EH (cell line): ENCODE measurements at regions not wholly inside any gene's neighbourhood (a gene's known extent, or its start where the extent isn't known, plus 50 kb on each side); places are given as distances from the start of the nearest gene placed in this dataset.
A peak's percentile ranks its signal among the peaks of the same experiment; 100 is the strongest.
"Not testable (repeated sequence)": the region's sequence is repeated elsewhere in the genome, so short reads cannot be mapped to it uniquely, and the experiment has no call there.

Experiments
- DNase-seq: peaks from one replicate; pipeline ENCODE4 v3.0.0-alpha.2; 2015; ENCODE audit warnings: low read depth

DNA sequence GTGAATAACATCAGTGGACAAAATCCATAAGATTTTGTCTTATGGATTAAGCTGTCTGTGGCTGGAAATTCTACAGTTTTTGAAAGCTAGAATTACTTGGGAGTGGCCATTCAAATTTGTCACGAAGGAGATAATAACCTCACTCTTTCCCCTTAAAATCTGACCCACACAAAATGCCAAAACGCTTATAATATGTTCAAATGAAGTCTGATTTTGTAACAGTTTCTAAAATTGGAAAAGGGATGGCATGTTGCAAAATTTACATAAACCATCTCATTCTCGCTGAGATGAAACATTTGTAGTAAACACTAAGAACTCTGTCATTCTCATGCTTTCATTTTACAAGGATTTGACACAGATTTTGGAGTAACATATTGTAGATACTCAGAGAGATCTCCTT, 112.7 kb downstream of the GJA1 start:
- peak; percentile 53 for DNase-seq

DNA sequence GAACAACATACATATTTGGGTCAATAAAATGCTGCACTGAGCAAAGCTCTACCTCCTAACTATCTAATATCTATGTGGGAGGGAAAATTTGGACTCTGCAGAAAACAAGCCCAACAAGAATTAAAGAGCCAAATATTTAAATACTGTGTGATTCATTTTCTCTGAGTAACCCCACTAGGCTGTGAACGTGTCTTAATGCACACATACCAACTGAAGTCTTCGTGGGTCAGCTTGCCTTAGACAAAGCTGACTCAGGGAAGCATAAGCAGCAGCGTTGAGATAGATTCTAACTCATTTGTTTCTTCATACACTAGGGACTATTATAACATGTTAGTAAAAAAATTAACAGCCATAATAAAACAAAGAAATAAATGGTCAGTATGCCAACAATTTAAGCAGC, 114.3 kb downstream of the GJA1 start:
- peak; percentile 94 for DNase-seq

DNA sequence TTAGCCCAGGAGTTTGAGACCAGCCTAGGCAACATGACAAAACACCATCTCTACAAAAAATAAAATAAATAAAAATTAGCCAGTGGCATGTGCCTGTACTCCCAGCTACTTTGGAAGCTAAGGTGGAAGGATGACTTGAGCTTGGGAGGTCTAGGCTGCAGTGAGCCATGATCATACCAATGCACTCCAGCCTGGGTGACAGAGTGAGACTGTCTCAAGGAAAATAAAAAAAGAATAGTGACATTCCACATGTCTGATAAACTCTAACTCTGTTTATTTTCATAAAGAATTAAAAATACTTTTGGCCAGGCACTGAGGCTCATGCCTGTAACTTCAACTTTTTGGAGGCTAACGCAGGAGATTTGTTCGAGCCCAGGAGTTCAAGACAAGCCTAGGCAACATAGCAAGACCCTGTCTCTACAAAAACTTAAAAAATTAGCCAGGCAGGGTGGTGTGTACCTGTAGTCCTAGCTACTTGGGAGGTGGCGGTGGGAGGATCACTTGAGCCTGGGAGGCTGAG, 115.1 kb downstream of the GJA1 start:
- DNase-seq = peak; percentile 64

DNA sequence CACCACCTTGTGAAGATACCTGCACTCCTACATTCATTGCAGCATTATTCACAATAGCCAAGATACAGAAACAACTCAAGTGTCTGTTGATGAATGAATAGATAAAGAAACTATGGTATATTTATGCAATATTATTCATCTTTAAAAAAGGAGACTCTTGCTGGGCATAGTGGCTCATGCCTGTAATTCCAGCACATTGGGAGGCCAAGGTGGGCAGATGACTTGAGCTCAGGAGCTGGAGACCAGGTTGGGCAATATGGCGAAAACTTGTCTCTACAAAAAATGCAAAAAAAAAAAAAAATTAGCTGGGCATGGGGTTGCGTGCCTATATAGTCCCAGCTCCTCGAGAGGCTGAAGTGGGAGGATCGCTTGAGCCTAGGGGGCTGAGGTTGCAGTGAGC, 119.8 kb downstream of the GJA1 start:
- no peak for DNase-seq

DNA sequence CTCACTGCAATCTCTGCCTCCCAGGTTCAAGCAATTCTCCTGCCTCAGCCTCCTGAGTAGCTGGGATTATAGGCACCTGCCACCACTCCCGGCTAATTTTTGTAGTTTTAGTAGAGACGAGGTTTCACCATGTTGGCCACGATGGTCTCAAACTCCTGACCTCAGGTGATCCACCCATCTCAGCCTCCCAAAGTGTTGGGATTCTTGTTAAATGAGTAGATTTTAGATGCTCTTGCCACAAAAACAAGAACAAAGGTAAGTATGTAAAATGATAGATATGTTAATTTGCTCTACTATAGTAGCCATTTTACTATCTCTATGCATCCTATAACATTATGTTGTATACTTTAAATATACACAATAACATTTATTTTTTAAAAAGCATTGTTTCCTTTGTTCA, 120.7 kb downstream of the GJA1 start:
- not testable (repeated sequence) for DNase-seq

DNA sequence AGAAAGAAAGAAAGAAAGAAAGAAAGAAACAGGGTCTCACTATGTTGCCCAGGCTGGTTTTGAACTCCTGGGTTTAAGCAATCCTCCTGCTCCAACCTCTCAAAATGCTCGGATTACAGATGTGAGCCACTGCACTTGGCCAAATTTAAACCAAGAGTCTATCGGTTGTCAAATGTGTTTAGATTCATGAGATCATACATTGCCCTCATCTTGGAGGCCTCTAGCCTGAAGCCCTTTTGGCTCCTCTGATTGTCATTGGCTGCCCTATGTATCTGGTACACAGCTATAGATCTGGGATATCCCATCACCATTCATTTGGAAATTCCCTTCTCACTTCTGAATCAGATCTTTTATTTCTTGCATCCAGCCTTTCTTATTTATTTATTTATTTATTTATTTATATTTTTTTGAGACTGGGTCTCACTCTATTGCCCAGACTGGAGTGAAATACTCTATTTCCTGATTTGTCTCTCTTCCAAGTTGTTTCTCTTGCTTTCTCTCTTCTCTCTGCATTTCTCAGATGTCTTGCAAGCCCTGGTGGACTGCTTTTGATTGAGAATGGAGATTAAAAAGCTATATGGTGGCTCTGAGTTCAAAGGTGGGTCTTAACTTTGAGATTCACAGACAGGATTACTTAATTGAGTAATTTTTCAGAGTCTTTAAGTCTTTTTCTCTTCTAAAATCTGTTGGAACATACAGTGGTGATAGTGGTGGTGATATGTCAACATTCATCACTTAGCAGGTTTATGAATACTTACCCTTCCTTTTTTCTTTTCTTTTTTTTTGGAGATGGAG, 121.9 kb downstream of the GJA1 start:
- DNase-seq = no peak

DNA sequence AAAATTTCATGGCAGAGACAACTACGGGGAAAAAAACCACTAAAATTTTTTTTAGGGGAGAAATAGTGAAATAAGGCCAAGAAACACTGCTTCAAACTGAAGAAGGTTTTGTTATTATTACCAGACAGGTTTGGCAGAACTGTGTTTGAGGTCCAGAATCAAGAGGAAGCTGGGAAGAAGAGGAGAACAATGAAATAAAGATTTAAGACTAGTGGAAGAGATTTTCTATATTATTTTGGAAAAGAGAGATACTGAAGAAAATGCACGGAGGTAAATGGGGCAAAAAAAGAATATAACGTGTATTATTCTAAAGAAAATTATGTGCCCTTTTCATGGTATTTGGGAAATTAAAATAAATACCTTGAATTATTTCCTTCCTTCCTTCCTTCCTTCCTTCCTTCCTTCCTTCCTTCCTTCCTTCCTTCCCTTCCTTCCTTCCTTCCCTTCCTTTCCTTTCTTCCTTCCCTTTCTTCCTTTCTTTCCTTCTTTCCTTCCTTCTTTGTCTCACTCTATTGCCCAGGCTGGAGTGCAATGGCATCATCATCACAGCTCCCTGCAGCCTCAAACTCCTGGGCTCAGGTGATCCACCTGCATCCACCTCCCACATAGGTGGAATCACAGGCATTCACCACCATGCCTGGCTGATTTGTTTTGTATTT, 124.3 kb downstream of the GJA1 start:
- DNase-seq = no peak

DNA sequence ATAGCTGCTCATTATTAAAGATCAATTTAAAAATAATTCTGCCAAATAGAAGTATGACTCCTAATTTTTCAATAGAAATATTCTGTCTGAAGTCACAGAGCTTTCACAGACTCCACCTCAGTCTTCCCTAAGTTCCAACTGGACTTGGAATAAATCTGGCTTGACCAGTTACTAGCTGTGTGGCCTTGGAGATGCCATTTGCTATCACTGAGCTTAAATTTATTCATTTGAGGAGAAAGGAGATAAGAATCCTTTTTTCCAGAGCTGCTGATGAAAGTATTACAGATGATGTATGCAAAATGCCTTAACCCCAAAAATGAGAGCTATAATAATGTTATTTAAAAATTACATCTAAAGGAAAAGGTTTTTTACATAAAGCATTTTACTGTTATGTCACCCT, 125.0 kb downstream of the GJA1 start:
- no peak for DNase-seq

DNA sequence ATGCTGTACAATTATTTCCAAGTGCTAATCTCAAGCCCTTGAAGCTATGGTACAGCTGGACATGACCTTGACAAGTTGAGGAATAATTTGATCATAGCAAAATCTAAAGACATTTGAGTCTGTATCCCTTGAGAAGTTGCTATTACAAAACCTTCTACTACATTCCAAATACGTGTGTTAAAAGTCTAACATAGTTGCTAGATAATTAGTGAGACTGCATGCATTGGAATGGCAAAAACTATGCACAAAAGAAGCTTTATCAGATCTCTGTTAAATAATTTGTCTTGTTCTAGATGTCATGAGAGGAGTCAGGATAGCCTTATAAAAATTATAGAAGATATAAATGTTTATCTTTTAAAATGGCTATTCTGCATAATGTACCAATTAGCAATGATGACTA, 127.8 kb downstream of the GJA1 start:
- DNase-seq = peak; percentile 58

DNA sequence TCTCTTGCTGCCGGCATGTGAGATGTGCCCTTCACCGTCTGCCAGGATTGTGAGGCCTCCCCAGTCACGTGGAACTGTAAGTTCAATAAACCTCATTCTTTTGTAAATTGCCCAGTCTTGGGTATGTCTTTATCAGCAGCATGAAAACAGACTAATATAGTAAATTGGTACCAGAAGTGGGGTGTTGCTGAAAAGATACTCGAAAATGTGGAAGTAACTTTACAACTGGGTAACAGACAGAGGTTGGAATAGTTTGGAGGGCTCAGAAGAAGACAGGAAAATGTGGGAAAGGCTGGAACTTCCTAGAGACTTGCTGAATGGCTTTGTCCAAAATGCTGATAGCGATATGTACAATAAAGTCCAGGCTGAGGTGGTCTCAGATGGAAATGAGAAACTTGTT, 129.1 kb downstream of the GJA1 start:
- DNase-seq = not testable (repeated sequence)

DNA sequence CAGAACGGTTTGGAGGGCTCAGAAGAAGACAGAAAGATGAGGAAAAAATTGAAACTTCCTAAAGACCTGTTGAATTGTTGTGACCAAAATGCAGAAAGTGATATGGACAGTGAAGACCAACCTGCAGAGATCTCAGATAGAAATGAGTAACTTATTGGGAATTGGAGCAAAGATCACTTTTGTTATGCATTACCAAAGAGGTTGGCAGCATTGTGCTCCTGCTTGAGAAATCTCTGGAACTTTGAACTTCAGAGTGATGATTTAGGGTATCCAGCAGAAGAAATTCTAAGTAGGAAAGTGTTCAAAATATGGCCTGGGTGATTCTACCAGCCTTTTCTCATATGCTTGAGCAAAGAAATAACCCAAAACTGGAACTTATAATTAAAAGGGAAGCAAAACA, 136.0 kb downstream of the GJA1 start:
- DNase-seq = no peak

DNA sequence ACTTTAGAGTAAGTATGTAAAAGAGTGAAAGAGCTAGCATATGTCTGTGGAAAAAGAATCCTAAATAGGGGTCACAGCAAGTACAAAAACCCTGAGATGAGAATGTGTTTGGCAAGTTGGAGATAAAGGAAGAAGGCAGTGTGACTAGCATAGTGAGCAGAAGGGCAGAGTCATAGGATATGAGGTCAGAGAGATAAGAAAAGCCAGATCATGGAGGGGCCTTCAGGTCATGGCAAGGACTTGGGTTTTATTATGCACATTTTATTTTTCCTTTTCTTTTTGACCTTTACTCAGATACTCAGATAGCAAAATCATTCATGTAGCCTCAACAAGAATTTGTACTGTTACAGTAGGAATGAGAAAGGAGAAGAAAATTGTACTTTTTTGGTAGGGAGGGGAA, 138.0 kb downstream of the GJA1 start:
- DNase-seq = peak; percentile 34

DNA sequence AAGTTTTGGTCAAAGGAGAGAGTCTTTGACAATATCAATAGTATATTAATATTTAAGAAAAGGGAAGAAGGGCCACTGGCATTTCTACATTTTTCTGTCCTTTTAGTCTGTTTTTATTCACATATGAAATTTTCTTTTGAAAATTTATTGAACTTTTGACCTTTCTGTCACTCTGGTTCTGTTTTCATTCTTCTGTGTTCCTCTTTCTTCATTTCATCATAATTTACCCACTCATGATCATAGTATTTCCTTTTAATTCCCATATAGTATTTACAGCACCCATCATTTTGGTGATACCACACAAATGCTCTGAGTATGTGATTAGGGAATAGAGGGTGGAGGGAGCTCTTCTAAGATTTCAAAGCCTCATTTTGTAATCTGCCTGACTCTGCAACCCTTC, 142.8 kb downstream of the GJA1 start:
- no peak for DNase-seq

DNA sequence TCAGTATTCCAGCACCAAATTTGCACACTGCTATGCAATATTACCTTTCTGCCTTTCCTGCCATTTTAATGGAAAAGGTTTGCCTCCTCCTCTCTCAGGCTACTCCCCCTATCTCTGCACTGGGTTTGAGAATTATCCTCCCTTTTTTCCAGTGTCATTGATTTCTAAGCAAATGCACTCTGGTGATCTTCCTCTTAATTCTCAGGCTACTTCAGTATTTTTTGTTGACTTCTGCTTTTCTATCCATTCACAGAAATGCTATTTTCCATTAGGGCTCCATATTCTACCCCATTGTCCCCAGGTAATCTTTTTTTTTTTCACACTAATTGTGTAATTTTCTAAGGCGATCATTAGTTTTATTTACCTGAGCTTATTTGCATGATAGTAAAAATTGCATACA, 144.0 kb downstream of the GJA1 start:
- DNase-seq = no peak

DNA sequence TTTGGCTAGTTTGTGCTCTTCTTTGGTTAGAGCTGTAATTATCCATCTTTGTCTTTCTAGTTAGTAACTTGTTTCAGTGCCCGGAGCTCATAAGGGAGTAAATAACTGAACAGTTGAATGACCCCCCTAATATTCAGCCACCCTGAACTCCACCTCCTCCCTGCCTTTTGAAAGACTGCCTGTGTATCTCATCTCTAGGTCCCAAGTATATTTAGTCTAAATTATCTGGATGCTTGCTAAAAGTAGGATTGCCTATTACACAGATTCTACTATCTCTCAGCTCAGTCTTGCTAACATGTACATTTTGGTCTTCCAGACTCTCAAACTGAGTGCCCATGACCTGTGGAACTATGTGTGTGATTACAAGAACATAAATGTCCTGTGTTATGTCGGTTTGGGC, 145.9 kb downstream of the GJA1 start:
- no peak for DNase-seq

DNA sequence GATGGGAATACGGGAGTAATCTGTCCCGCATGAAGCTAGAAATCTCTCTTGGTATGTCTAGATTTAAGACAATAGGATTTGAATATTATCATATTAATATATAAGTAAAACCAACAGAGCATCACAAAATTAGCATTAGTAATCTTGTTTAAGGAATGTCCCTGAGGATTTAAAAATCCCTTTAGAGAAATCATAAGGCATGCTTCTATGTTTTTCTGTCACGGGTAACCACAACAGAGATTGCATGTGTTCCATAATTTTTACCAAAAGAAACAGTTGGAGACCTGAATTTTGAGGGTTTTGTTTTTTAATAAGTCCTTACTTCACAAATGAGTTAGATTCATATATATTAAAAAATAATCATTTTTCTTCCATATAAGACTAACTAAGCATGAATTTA, 146.8 kb downstream of the GJA1 start:
- DNase-seq = no peak

DNA sequence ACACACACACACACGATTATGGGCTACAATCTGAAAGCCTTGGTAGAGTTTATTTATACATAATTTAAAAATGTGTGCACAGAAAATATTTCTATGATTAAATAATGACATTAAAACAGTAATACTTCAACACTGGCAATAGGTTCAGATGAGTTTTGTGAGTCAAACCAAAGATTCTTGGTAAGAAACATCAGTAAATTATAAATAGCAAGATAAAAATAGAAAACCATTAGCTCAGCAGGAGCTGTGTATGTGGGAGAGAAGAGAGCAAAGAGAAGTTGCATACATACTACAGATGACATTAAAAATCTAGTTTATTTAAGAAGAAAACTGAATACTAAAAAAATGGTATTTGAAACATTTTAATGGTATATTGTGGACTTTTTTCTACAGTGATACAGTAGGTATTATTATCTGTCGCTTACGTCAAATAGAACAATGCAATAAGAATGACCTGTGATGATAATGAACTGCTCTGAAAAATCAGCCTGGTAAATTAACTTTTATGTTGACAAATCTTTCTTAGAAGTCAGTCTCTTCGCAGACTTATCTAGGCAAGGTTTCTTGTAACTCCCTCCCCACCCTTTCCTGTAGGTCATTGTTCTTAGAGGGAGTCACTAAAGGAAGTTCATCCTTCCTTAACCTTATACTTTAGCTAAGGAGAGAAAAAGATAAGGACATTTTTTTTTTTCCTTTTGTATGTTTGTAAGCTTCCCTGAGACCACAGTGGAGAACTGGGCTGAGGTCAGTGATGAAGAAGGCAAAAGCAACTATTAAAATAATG, 149.3 kb downstream of the GJA1 start:
- DNase-seq = peak; percentile 77

DNA sequence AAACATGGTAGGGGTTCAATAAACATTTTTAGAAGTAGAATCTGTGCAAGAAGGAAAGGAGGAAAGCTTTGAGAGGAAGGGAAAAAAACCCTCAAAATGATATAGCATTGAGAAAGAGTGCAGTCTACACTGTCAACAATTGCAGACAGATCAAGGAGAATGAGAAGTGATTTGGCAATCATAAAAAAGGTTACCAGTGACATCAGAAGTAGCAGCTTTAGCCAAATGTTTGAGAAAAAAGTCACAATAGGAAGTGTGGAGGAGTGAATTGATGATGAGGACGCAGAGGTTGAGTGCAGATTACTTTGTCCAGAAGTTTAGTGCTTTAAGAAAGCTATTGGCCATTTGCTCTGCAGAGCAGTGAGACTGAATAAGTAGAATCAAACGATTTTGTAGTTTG, 155.0 kb downstream of the GJA1 start:
- DNase-seq = no peak

DNA sequence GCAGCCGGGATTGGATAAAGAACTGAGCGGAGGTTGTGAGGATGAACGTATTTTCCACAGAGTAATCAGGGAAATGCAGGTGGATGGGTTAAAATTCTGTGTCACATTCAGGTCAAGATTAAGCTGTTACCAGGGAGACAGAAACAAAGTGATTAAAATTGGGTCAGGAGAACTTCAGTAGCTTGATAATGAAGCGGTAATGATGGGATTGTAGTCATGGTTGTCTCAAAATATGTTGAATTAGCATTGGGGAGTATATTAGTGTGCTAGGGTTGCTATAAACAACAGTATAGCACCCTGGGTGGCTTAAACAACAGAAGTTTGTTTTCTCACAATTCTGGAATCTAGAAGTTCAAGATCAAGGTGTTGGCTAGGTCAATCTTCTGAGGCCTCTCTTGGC, 155.5 kb downstream of the GJA1 start:
- no peak for DNase-seq

DNA sequence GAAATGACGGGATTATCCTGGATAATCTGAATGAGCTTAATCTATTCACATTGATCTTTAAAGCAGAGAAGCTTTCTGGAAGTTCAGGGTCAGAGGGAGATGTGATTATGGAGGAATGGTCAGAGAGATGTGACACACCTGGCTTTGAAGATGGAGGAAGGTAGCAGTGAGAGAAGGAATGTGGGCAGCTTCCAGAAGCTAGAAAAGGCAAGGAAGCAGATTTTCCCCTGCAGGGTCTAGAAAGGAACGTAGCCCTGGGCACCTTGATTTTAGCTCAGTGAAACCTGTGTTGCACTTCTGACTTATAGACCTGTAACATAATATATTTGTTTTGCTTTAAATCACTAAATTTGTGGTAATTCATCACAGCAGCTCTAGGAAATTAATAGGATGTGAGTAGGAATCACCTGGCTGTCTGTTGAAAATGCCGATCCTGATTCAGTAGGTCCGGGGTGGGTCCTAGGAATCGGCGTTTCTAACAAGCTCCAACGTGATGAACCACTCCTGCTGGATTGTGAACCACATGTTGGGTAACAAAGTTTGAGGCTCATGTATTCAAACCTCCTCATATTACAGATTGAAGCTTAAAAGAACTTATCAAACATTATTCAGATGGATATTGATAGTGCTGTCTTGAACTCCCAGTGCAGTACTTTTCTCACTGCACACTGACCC, 157.0 kb downstream of the GJA1 start:
- no peak for DNase-seq

DNA sequence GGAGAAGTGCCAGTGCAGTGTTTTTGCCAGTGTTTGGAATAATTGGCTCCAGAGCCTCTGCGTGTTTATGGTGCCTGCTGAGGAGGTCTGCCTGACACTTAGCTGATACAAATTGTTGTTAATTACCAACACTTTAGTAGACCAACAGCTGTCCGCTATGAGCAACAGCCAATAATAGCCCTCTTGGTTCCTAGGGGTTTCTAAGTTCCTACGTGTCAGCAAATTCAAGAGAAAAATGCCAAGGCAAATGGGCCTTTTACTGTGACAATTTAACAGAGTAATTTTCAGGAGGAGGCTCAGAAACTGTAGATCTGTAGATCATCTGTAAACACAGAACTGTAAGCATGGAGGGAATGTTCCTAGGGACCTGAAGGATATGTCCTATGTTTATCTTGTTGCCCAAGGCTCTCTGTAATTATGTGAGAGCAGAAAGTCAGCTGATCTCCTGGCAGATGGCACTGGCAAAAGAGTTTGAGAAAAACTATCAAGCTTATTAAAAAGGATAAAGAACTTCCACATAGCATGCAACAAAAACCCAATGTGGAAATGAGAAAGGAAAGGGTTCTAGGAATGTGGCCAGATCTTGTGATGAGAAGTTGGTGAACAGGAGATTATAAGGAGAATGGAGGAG, 157.7 kb downstream of the GJA1 start:
- DNase-seq = peak; percentile 61

DNA sequence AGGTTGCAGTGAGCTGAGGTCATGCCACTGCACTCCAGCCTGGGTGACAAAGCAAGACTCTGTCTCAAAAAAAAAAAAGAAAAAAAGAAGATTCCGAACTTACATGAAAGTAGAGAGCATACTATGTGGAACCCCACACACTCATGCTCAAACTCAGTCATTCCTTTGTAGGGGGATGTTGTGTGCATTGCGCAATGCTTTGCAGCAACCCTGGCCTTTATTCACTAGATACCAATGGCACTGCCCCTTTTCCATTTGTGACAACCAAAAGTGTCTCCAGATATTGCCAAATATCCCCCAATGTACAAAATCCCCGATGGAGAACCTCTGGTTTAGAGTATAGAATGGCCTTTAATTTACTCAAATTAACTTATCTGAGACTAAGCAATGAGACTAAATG, 158.6 kb downstream of the GJA1 start:
- no peak for DNase-seq
